AG04450 (cell line): ENCODE measurements at regions not wholly inside any gene's neighbourhood (a gene's known extent, or its start where the extent isn't known, plus 50 kb on each side); places are given as distances from the start of the nearest gene placed in this dataset.

Experiments used
- CTCF ChIA-PET: fragments of 300-600, 350-600 bp; formaldehyde crosslinking; extraction: SDS; loops from one replicate; lab custom pipeline; 2022; ENCODE audit warnings: antibody characterized with exemption, inconsistent platforms; lab: Charles Lee
- POLR2A ChIA-PET: fragments of 350-600 bp; formaldehyde crosslinking; extraction: SDS; loops from one replicate; lab custom pipeline; 2021; ENCODE audit warnings: antibody characterized with exemption, inconsistent platforms; lab: Yijun Ruan, JAX
- DNase-seq: peaks from one replicate; pipeline ENCODE4 v3.0.0-alpha.2; 2011; ENCODE audit warnings: low read depth, low spot score
- H3K27ac ChIP-seq: one replicate; pipeline ENCODE4 v1.5.1; 2012; ENCODE audit warnings: low read depth, low read length, control low read depth
- H3K27me3 ChIP-seq: one replicate; pipeline ENCODE4 v1.6.0; 2012; ENCODE audit warnings: low read length; ENCODE audit not compliant: control insufficient read depth, insufficient read depth
- H3K4me3 ChIP-seq: 2 replicates; pipeline ENCODE4 v1.5.1; 2011; ENCODE audit warnings: mild to moderate bottlenecking, low read depth, low read length, control low read depth
- H3K9me3 ChIP-seq: 2 replicates; pipeline ENCODE4 v1.5.1; 2012; ENCODE audit warnings: low read length; ENCODE audit not compliant: control insufficient read depth, insufficient read depth
- TF ChIP-seq, protein P1 (sequence below): IDR thresholded peaks from 2 replicates; pipeline ENCODE4 v1.5.1; 2011; ENCODE audit warnings: low read depth, low read length, control low read depth, inconsistent platforms

- Histone ChIP-seq H3K4me3 (no peak overlapping the region), H3K27me3 (no peaks in the 10 kb centered on the region), H3K9me3 (no peaks in the 10 kb centered on the region), H3K27ac (no peak overlapping the region)
- TF ChIP-seq, protein P1, sequence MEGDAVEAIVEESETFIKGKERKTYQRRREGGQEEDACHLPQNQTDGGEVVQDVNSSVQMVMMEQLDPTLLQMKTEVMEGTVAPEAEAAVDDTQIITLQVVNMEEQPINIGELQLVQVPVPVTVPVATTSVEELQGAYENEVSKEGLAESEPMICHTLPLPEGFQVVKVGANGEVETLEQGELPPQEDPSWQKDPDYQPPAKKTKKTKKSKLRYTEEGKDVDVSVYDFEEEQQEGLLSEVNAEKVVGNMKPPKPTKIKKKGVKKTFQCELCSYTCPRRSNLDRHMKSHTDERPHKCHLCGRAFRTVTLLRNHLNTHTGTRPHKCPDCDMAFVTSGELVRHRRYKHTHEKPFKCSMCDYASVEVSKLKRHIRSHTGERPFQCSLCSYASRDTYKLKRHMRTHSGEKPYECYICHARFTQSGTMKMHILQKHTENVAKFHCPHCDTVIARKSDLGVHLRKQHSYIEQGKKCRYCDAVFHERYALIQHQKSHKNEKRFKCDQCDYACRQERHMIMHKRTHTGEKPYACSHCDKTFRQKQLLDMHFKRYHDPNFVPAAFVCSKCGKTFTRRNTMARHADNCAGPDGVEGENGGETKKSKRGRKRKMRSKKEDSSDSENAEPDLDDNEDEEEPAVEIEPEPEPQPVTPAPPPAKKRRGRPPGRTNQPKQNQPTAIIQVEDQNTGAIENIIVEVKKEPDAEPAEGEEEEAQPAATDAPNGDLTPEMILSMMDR: no peak
- ChIA-PET CTCF (interaction anchor here (0.6 kb wide), 1 partner anchor 301 kb away, joined by 6 read pairs; no protein-coding TSS in a partner anchor), POLR2A (no interaction called here)
- DNase-seq: no peak
Observed at GRCh38 chr1:188228623-188229022, 1399.9 kb downstream of the PLA2G4A start.

DNA sequence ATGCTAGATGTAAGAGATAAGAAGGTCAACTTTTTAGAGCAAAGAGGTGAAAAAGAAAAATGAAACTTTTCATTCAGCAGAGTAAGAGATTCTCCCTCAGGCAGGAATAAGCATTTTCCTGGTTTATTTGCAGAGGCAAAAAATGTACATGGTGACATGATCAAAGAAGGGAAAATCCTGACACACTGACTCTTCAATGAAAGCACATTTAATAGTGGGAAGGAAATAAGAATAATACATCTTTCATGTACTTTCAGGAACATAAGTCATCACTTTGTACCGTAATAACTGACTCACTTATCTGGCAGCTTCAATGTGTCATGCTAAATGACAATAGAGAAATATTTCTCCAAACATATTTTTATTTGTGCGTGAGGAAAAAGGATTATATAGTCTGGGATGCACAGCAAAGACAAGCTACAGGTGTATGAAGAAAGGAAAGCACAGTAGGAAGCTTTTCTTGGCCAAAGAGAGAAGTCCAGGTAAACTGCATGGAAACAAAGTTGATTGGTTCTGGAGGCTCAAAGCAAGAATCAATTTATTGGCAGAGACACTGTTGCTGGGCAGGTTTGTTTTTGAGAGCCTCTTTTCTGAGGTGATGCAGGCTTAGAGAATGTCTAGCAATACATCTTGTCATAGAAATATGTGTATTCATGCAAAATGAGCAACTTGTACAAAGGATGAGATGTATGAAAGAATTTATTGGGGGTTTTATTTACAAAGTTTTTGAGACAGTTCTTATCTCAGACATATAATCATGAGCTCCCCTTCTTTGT is 1409.0 kb downstream of the PLA2G4A start:
- POLR2A ChIA-PET: no interaction called here
- H3K9me3 ChIP-seq: no peaks in the 10 kb centered on the region
- H3K27me3 ChIP-seq: no peaks in the 10 kb centered on the region
- TF ChIP-seq, protein P1: no peak
- H3K27ac ChIP-seq: no peak overlapping the region
- CTCF ChIA-PET: no interaction called here
- no peak for DNase-seq
- no peak overlapping the region for H3K4me3 ChIP-seq

GRCh38 chr1:188240772-188241406 is 1412.1 kb downstream of the PLA2G4A start:
- Histone ChIP-seq H3K9me3 (no peaks in the 10 kb centered on the region), H3K27me3 (no peaks in the 10 kb centered on the region), H3K27ac (no peak overlapping the region), H3K4me3 (no peak overlapping the region)
- DNase-seq: no peak
- ChIA-PET CTCF (no interaction called here), POLR2A (no interaction called here)
- TF ChIP-seq, protein P1: no peak

DNA sequence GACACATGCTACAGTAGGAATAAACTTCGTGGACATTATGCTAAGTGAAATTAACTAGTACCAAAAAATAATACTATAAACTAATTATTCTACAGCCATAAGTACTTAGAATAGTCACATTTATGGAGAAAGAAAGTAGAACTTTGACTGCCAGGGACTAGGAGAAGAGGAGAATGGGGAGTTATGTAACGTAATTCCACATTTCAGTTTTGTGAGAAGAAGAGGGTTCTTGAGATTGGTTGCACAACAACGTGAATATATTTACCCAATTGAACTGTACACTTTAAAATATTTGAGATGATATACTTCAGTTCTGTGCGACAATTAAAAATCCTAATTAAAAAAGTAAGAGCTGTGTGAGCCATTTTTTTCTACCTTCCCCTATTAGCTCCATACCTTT is 1412.9 kb downstream of the PLA2G4A start:
- CTCF ChIA-PET: no interaction called here
- POLR2A ChIA-PET: no interaction called here

More for the DNA sequence above, 1412.9 kb downstream of the PLA2G4A start:
- Histone ChIP-seq H3K9me3 (no peaks in the 10 kb centered on the region), H3K27ac (no peak overlapping the region), H3K4me3 (no peak overlapping the region), H3K27me3 (no peaks in the 10 kb centered on the region)
- TF ChIP-seq, protein P1: no peak
- no peak for DNase-seq
